Trophoblast cell (in vitro differentiated cells and primary cell): ENCODE measurements at regions not wholly inside any gene's neighbourhood (a gene's known extent, or its start where the extent isn't known, plus 50 kb on each side); places are given as distances from the start of the nearest gene placed in this dataset.

Experiments used
- DNase-seq, 2 donors: peaks; one replicate each; pipeline ENCODE4 v3.0.0-alpha.2; 2016
- H2AFZ ChIP-seq: 2 replicates; pipeline ENCODE4 v1.6.1; 2013; ENCODE audit warnings: low read length, moderate library complexity, mild to moderate bottlenecking; ENCODE audit not compliant: insufficient read depth, poor library complexity
- H2AK5ac ChIP-seq: 2 replicates; pipeline ENCODE4 v1.6.1; 2013; ENCODE audit warnings: mild to moderate bottlenecking, low read length
- H2BK120ac ChIP-seq: 2 replicates; pipeline ENCODE4 v1.6.1; 2013; ENCODE audit warnings: low read length, mild to moderate bottlenecking, moderate library complexity; ENCODE audit not compliant: insufficient read depth, poor library complexity
- H2BK12ac ChIP-seq: 2 replicates; pipeline ENCODE4 v1.6.1; 2013; ENCODE audit warnings: mild to moderate bottlenecking, low read length, moderate library complexity
- H2BK5ac ChIP-seq: 2 replicates; pipeline ENCODE4 v1.6.1; 2013; ENCODE audit warnings: low read length, low read depth, moderate library complexity, mild to moderate bottlenecking; ENCODE audit not compliant: poor library complexity
- H3K14ac ChIP-seq: 2 replicates; pipeline ENCODE4 v1.6.1; 2013; ENCODE audit warnings: mild to moderate bottlenecking, low read length
- H3K18ac ChIP-seq: 2 replicates; pipeline ENCODE4 v1.6.1; 2013; ENCODE audit warnings: mild to moderate bottlenecking, low read length
- H3K23ac ChIP-seq: 2 replicates; pipeline ENCODE4 v1.6.1; 2013; ENCODE audit warnings: low read length
- H3K27ac ChIP-seq: 2 replicates; pipeline ENCODE4 v1.5.1; 2013; ENCODE audit warnings: low read depth, mild to moderate bottlenecking, inconsistent platforms, low read length, moderate library complexity
- H3K27me3 ChIP-seq: 2 replicates; pipeline ENCODE4 v1.6.1; 2013; ENCODE audit warnings: inconsistent platforms, mild to moderate bottlenecking, low read length, moderate library complexity; ENCODE audit not compliant: insufficient read depth
- H3K36me3 ChIP-seq, 2 experiments: 1 replicate in 1 of 2; 2 replicates in 1 of 2; pipeline ENCODE4 v1.6.1; 2013; ENCODE audit warnings: low read length in 2 of 2, mild to moderate bottlenecking in 2 of 2, moderate library complexity in 1 of 2; ENCODE audit not compliant: insufficient read depth in 2 of 2, control insufficient read depth in 1 of 2
- H3K4ac ChIP-seq: 2 replicates; pipeline ENCODE4 v1.6.1; 2013; ENCODE audit warnings: low read depth, mild to moderate bottlenecking, low read length, moderate library complexity
- H3K4me1 ChIP-seq, 2 experiments: 1 replicate in 1 of 2; 2 replicates in 1 of 2; pipeline ENCODE4 v1.6.1; 2013; ENCODE audit warnings: low read length in 2 of 2, mild to moderate bottlenecking in 2 of 2, moderate library complexity in 1 of 2; ENCODE audit not compliant: insufficient read depth in 2 of 2, control insufficient read depth in 1 of 2
- H3K4me2 ChIP-seq: 2 replicates; pipeline ENCODE4 v1.6.1; 2013; ENCODE audit warnings: inconsistent platforms, mild to moderate bottlenecking, low read length, moderate library complexity
- H3K4me3 ChIP-seq: 2 replicates; pipeline ENCODE4 v1.5.1; 2013; ENCODE audit warnings: mild to moderate bottlenecking, low read depth, low read length, inconsistent platforms
- H3K79me1 ChIP-seq: one replicate; pipeline ENCODE4 v1.6.1; 2013; ENCODE audit warnings: low read length
- H3K79me2 ChIP-seq: 2 replicates; pipeline ENCODE4 v1.6.1; 2013; ENCODE audit warnings: low read length, mild to moderate bottlenecking; ENCODE audit not compliant: control insufficient read depth, insufficient read depth, poor library complexity
- H3K9ac ChIP-seq: 2 replicates; pipeline ENCODE4 v1.6.1; 2013; ENCODE audit warnings: mild to moderate bottlenecking, low read length
- H3K9me3 ChIP-seq: 2 replicates; pipeline ENCODE4 v1.6.1; 2013; ENCODE audit warnings: low read depth, mild to moderate bottlenecking, control low read depth, inconsistent platforms, low read length; ENCODE audit not compliant: insufficient read depth
- H4K12ac ChIP-seq: 2 replicates; pipeline ENCODE4 v1.6.1; 2013; ENCODE audit warnings: low read depth, mild to moderate bottlenecking, low read length, moderate library complexity
- H4K8ac ChIP-seq: 2 replicates; pipeline ENCODE4 v1.6.1; 2013; ENCODE audit warnings: low read depth, mild to moderate bottlenecking, low read length, moderate library complexity
- H4K91ac ChIP-seq: one replicate; pipeline ENCODE4 v1.6.1; 2013; ENCODE audit warnings: low read depth, mild to moderate bottlenecking, low read length, moderate library complexity
- WGBS: extraction: QIAGEN DNeasy Blood & Tissue Kit; methylation state at CpG from one replicate; pipeline ENCODE4 v1.1.7; 2013; ENCODE audit warnings: missing lambda C conversion rate; ENCODE audit not compliant: insufficient read length, insufficient coverage; ENCODE audit errors: extremely low coverage; 5-methylcytosine and 5-hydroxymethylcytosine counted together

GRCh38 chr2:4992226-4992625, 700.0 kb upstream of the SOX11 start:
- no CpG with 5 or more reads among the region's 4 CpGs for WGBS
- no peak overlapping the region for H4K12ac ChIP-seq
- no peaks in the 10 kb centered on the region for H3K27me3 ChIP-seq

GRCh38 chr2:4995466-4995865, 696.7 kb upstream of the SOX11 start:
- WGBS = no CpG with 5 or more reads among the region's 5 CpGs
- no peak overlapping the region for H2AK5ac ChIP-seq

More at GRCh38 chr2:4992226-4992625, 700.0 kb upstream of the SOX11 start:
- Histone ChIP-seq H3K14ac (no peak overlapping the region), H3K36me3 (no peaks in the 10 kb centered on the region), H4K8ac (no peak overlapping the region), H3K79me1 (no peaks in the 10 kb centered on the region), H2BK12ac (no peak overlapping the region), H3K79me2 (no peaks in the 10 kb centered on the region), H3K27ac (no peak overlapping the region), H4K91ac (no peak overlapping the region), H2BK120ac (no peak overlapping the region), H3K4me3 (no peak overlapping the region), H3K9me3 (no peaks in the 10 kb centered on the region), H3K9ac (no peak overlapping the region), H3K4me2 (no peak overlapping the region), H3K23ac (no peak overlapping the region), H3K18ac (no peak overlapping the region), H2BK5ac (no peak overlapping the region), H2AFZ (no peak overlapping the region), H3K4me1 (no peaks in the 10 kb centered on the region), H2AK5ac (no peak overlapping the region), H3K4ac (no peak overlapping the region)
- DNase-seq = no peak

GRCh38 chr2:5007596-5007995, 684.6 kb upstream of the SOX11 start:
- Histone ChIP-seq H4K8ac (no peak overlapping the region), H3K23ac (no peak overlapping the region), H3K79me1 (no peaks in the 10 kb centered on the region), H3K4ac (no peak overlapping the region), H3K36me3 (no peaks in the 10 kb centered on the region), H3K27me3 (no peaks in the 10 kb centered on the region), H2BK120ac (no peak overlapping the region), H2AK5ac (no peak overlapping the region), H3K9me3 (no peaks in the 10 kb centered on the region), H2BK12ac (no peak overlapping the region), H3K14ac (no peak overlapping the region), H2BK5ac (no peak overlapping the region), H3K27ac (no peak overlapping the region), H3K18ac (no peak overlapping the region), H3K9ac (no peak overlapping the region), H4K12ac (no peak overlapping the region), H3K4me2 (no peak overlapping the region), H3K79me2 (no peaks in the 10 kb centered on the region), H2AFZ (no peak overlapping the region), H3K4me1 (no peaks in the 10 kb centered on the region), H4K91ac (no peak overlapping the region), H3K4me3 (no peak overlapping the region)
- no peak for DNase-seq
- WGBS = no CpG with 5 or more reads among the region's 5 CpGs

More at GRCh38 chr2:4995466-4995865, 696.7 kb upstream of the SOX11 start:
- no peak for DNase-seq
- no peaks in the 10 kb centered on the region for H3K27me3 ChIP-seq
- no peak overlapping the region for H3K14ac ChIP-seq
- no peak overlapping the region for H2BK5ac ChIP-seq
- H3K4ac ChIP-seq = no peak overlapping the region
- H3K36me3 ChIP-seq = no peaks in the 10 kb centered on the region
- no peak overlapping the region for H3K27ac ChIP-seq
- H3K4me1 ChIP-seq = no peaks in the 10 kb centered on the region
- no peak overlapping the region for H2BK120ac ChIP-seq
- H3K23ac ChIP-seq = no peak overlapping the region
- H3K79me2 ChIP-seq = no peaks in the 10 kb centered on the region
- H2AFZ ChIP-seq = no peak overlapping the region
- H4K91ac ChIP-seq = no peak overlapping the region
- H4K12ac ChIP-seq = no peak overlapping the region
- H2BK12ac ChIP-seq = no peak overlapping the region
- no peak overlapping the region for H3K4me2 ChIP-seq
- no peak overlapping the region for H3K18ac ChIP-seq
- no peak overlapping the region for H4K8ac ChIP-seq
- no peak overlapping the region for H3K9ac ChIP-seq
- H3K79me1 ChIP-seq = no peaks in the 10 kb centered on the region
- H3K4me3 ChIP-seq = no peak overlapping the region
- no peaks in the 10 kb centered on the region for H3K9me3 ChIP-seq

GRCh38 chr2:5019324-5019723, 672.9 kb upstream of the SOX11 start:
- no peak overlapping the region for H3K9ac ChIP-seq
- WGBS = no CpG with 5 or more reads among the region's 5 CpGs
- H3K4me2 ChIP-seq = no peak overlapping the region
- H4K12ac ChIP-seq = no peak overlapping the region
- H3K4ac ChIP-seq = no peak overlapping the region
- no peaks in the 10 kb centered on the region for H3K27me3 ChIP-seq
- no peak overlapping the region for H3K23ac ChIP-seq
- H3K18ac ChIP-seq = no peak overlapping the region
- H2AK5ac ChIP-seq = no peak overlapping the region
- no peak overlapping the region for H3K4me3 ChIP-seq
- H3K9me3 ChIP-seq = peaks cover 2% of the 10 kb centered on the region
- H4K91ac ChIP-seq = no peak overlapping the region
- H4K8ac ChIP-seq = no peak overlapping the region
- H3K79me1 ChIP-seq = no peaks in the 10 kb centered on the region
- no peaks in the 10 kb centered on the region for H3K79me2 ChIP-seq
- H2BK120ac ChIP-seq = no peak overlapping the region
- no peaks in the 10 kb centered on the region for H3K4me1 ChIP-seq
- no peaks in the 10 kb centered on the region for H3K36me3 ChIP-seq
- no peak overlapping the region for H3K14ac ChIP-seq
- H2BK5ac ChIP-seq = no peak overlapping the region
- H3K27ac ChIP-seq = no peak overlapping the region
- no peak for DNase-seq
- H2AFZ ChIP-seq = no peak overlapping the region
- H2BK12ac ChIP-seq = no peak overlapping the region
